Smooth muscle cell (in vitro differentiated cells): ENCODE measurements at regions not wholly inside any gene's neighbourhood (a gene's known extent, or its start where the extent isn't known, plus 50 kb on each side); places are given as distances from the start of the nearest gene placed in this dataset.

Experiments used
- DNase-seq: peaks from one replicate; lab custom pipeline; 2025; ENCODE audit not compliant: unreplicated experiment; lab: John Stamatoyannopoulos, UW
- H2AFZ ChIP-seq: fragments of 200-600 bp; sonication (generic); 2 replicates; pipeline ENCODE4 v1.6.0; 2016; ENCODE audit warnings: antibody characterized with exemption, low read depth, mild to moderate bottlenecking
- H3F3A ChIP-seq: fragments of 200-600 bp; sonication (generic); 2 replicates; pipeline ENCODE4 v1.6.0; 2017; ENCODE audit warnings: antibody characterized with exemption, low read depth
- H3K27ac ChIP-seq: fragments of 200-600 bp; sonication (generic); 2 replicates; pipeline ENCODE4 v1.5.1; 2016; ENCODE audit warnings: low read depth, mild to moderate bottlenecking
- H3K27me3 ChIP-seq: fragments of 200-600 bp; sonication (generic); 2 replicates; pipeline ENCODE4 v1.6.1; 2016; ENCODE audit warnings: low read depth, mild to moderate bottlenecking
- H3K36me3 ChIP-seq: fragments of 200-600 bp; sonication (generic); 2 replicates; pipeline ENCODE4 v1.5.1; 2016; ENCODE audit warnings: low read depth
- H3K4me1 ChIP-seq: fragments of 200-600 bp; sonication (generic); 2 replicates; pipeline ENCODE4 v1.5.1; 2016; ENCODE audit warnings: low read depth
- H3K4me2 ChIP-seq: fragments of 200-600 bp; sonication (generic); 2 replicates; pipeline ENCODE4 v1.6.0; 2016; ENCODE audit warnings: mild to moderate bottlenecking
- H3K4me3 ChIP-seq: fragments of 200-600 bp; sonication (generic); 2 replicates; pipeline ENCODE4 v1.5.1; 2016; ENCODE audit warnings: mild to moderate bottlenecking
- H3K79me2 ChIP-seq: fragments of 200-600 bp; sonication (generic); 2 replicates; pipeline ENCODE4 v1.6.0; 2016; ENCODE audit warnings: low read depth, mild to moderate bottlenecking
- H3K9ac ChIP-seq: fragments of 200-600 bp; sonication (generic); 2 replicates; pipeline ENCODE4 v1.6.0; 2016; ENCODE audit warnings: low read depth
- H3K9me3 ChIP-seq: fragments of 200-600 bp; sonication (generic); replicated peaks from 2 replicates; pipeline ENCODE4 v1.5.1; 2016; ENCODE audit warnings: low read depth
- H4K20me1 ChIP-seq: fragments of 200-600 bp; sonication (generic); 2 replicates; pipeline ENCODE4 v1.6.0; 2016; ENCODE audit warnings: low read depth
- WGBS: methylation state at CpG from one replicate; pipeline ENCODE4 v1.1.7; 2016; ENCODE audit warnings: low lambda C conversion rate; 5-methylcytosine and 5-hydroxymethylcytosine counted together
- TF ChIP-seq, protein P1 (sequence below): fragments of 200-600 bp; sonication (generic); IDR thresholded peaks from 2 replicates; pipeline ENCODE4 v1.5.1; 2017; ENCODE audit warnings: borderline replicate concordance, mild to moderate bottlenecking, antibody characterized with exemption; ENCODE audit not compliant: insufficient read depth, poor library complexity, severe bottlenecking

DNA sequence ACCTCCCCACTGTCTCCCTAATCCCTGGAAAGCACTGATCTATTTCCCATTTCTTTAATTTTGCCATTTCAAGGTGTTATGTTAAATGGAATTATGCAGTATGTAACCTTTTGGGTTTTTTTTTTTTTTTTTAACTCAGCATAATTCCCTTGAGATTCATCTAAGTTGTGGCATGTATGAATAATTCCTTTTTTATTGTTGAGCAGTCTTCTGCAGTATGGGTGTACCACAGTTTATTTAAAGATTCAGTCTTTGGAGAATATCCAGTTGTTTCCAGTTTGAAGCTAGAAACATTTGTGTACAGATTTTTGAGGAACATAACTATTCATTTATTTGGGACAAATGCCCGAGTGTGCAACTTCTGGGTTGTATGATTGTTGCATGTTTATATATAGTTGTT lies 162.2 kb upstream of the FAM78B start:
- Histone ChIP-seq H3K27me3 (no peaks in the 10 kb centered on the region), H3K4me2 (no peak overlapping the region), H3K79me2 (no peaks in the 10 kb centered on the region), H3K4me3 (no peak overlapping the region), H3K4me1 (no peaks in the 10 kb centered on the region), H3K36me3 (no peaks in the 10 kb centered on the region), H3K9ac (no peak overlapping the region), H3K27ac (no peak overlapping the region), H2AFZ (no peak overlapping the region), H3F3A (no peaks in the 10 kb centered on the region), H4K20me1 (no peaks in the 10 kb centered on the region), H3K9me3 (no peaks in the 10 kb centered on the region)
- DNase-seq, result no peak
- TF ChIP-seq, protein P1, sequence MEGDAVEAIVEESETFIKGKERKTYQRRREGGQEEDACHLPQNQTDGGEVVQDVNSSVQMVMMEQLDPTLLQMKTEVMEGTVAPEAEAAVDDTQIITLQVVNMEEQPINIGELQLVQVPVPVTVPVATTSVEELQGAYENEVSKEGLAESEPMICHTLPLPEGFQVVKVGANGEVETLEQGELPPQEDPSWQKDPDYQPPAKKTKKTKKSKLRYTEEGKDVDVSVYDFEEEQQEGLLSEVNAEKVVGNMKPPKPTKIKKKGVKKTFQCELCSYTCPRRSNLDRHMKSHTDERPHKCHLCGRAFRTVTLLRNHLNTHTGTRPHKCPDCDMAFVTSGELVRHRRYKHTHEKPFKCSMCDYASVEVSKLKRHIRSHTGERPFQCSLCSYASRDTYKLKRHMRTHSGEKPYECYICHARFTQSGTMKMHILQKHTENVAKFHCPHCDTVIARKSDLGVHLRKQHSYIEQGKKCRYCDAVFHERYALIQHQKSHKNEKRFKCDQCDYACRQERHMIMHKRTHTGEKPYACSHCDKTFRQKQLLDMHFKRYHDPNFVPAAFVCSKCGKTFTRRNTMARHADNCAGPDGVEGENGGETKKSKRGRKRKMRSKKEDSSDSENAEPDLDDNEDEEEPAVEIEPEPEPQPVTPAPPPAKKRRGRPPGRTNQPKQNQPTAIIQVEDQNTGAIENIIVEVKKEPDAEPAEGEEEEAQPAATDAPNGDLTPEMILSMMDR, result no peak
- 81% methylated on average over 1 of the region's 1 CpG for WGBS

DNA sequence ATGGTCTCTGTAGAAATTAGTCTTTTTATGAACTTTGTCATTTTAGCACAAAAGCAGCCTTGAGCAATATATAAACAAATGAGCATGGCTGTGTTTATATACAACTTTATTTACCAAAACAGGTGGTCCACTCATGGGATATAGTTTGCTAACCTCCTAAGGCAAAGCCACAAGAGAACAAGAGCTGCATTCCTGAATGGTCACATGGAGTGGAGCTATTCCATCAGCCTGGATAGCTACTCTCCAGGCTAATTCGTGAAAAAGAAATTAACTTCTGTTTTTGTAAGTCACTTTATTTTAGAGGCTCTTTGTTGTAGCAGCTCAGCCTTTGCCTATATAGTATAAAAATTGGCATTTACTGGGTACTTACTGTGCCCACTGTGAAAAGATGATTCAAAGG lies 163.3 kb upstream of the FAM78B start:
- H3F3A ChIP-seq, result no peaks in the 10 kb centered on the region
- H2AFZ ChIP-seq, result no peak overlapping the region
- H3K27ac ChIP-seq, result no peak overlapping the region
- H3K36me3 ChIP-seq, result no peaks in the 10 kb centered on the region
- H4K20me1 ChIP-seq, result no peaks in the 10 kb centered on the region
- no peak for DNase-seq
- H3K9me3 ChIP-seq, result no peaks in the 10 kb centered on the region
- no peaks in the 10 kb centered on the region for H3K4me1 ChIP-seq
- H3K79me2 ChIP-seq, result no peaks in the 10 kb centered on the region
- H3K9ac ChIP-seq, result no peak overlapping the region
- WGBS, result 67% methylated on average over 1 of the region's 1 CpG
- TF ChIP-seq, protein P1, result no peak
- H3K4me3 ChIP-seq, result no peak overlapping the region
- no peak overlapping the region for H3K4me2 ChIP-seq
- no peaks in the 10 kb centered on the region for H3K27me3 ChIP-seq

DNA sequence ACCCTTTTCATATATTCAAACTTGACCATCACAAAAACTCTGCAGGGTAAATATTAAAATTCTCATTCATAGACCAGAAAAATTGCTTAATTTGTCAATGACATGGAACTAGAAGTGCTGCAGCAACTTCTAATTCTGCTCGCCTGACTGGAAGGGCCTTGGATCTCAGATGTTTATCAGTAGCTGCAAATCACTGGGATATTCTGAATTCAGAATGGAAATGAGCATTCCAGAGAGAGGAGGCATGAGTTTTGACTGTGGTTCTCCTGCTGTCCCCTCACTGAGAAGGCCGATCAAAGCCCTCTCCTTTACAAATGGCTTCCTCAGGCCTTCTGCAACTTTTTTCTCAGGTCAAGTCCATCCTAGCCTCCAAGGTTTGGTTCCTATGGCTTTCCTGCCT lies 171.3 kb upstream of the FAM78B start:
- no peaks in the 10 kb centered on the region for H3K4me1 ChIP-seq
- H3F3A ChIP-seq, result no peaks in the 10 kb centered on the region
- H2AFZ ChIP-seq, result no peak overlapping the region
- H3K79me2 ChIP-seq, result no peaks in the 10 kb centered on the region
- no peaks in the 10 kb centered on the region for H3K27me3 ChIP-seq
- TF ChIP-seq, protein P1, result no peak
- H3K27ac ChIP-seq, result no peak overlapping the region
- no peaks in the 10 kb centered on the region for H4K20me1 ChIP-seq
- no peaks in the 10 kb centered on the region for H3K9me3 ChIP-seq
- H3K4me3 ChIP-seq, result no peak overlapping the region
- H3K9ac ChIP-seq, result no peak overlapping the region
- no peak overlapping the region for H3K4me2 ChIP-seq
- H3K36me3 ChIP-seq, result no peaks in the 10 kb centered on the region
- 82% methylated on average over 2 of the region's 2 CpGs for WGBS
- no peak for DNase-seq

DNA sequence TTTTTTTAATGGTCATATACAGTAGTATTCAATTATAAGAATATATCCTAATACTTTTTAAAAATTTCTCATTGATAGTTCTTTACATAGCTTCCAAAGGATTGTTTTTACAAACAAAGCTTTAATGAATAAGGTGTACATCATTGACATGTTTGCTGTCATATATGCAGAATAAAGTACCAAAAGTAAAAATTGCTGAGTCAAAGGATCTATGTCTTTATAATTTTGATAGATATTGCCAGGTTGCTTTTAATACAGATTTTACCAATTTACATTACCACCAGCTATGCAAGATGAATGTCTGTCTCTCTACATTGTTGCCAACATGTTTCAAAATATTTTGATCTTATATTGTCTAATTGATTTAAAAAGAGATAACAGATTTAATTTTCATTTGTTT lies 173.9 kb upstream of the FAM78B start:
- Histone ChIP-seq H3F3A (no peaks in the 10 kb centered on the region), H3K4me2 (no peak overlapping the region), H3K27me3 (no peaks in the 10 kb centered on the region), H3K9me3 (no peaks in the 10 kb centered on the region), H3K36me3 (no peaks in the 10 kb centered on the region), H4K20me1 (no peaks in the 10 kb centered on the region), H3K4me1 (no peaks in the 10 kb centered on the region), H3K27ac (no peak overlapping the region), H3K4me3 (no peak overlapping the region), H3K9ac (no peak overlapping the region), H3K79me2 (no peaks in the 10 kb centered on the region), H2AFZ (no peak overlapping the region)
- DNase-seq, result no peak
- TF ChIP-seq, protein P1, result no peak
